H1 (cell line): ENCODE measurements at regions not wholly inside any gene's neighbourhood (a gene's known extent, or its start where the extent isn't known, plus 50 kb on each side); places are given as distances from the start of the nearest gene placed in this dataset.

Experiments used
- CTCF ChIP-seq, 3 experiments: IDR thresholded peaks; 1 replicate in 2 of 3; 2 replicates in 1 of 3; pipeline versions ENCODE4 v1.5.1 to v1.6.1; 2011; ENCODE audit warnings: low read length in 3 of 3, mild to moderate bottlenecking in 3 of 3, inconsistent platforms in 2 of 3, low read depth in 1 of 3, moderate library complexity in 1 of 3; ENCODE audit not compliant: insufficient read depth in 1 of 3; ENCODE audit errors: control extremely low read depth in 1 of 3

GRCh38 chr2:150122871-150123613, 364.4 kb downstream of the RND3 start (continued):
- no peak for TF ChIP-seq CTCF (IDR thresholded peaks at IDR 0.05; ENCODE audit: control extremely low read depth in 1 of 3, insufficient read depth in 1 of 3, low read depth in 1 of 3, low read length in 3 of 3)
